HepG2 (cell line): ENCODE measurements at regions not wholly inside any gene's neighbourhood (a gene's known extent, or its start where the extent isn't known, plus 50 kb on each side); places are given as distances from the start of the nearest gene placed in this dataset.

ENCODE experiments used
- GTF2F1 ChIP-seq: fragments of 150-350 bp; IDR thresholded peaks from 2 replicates; pipeline ENCODE4 v1.6.1; 2014; ENCODE audit warnings: low read length
- MEF2D ChIP-seq: sonication (generic); formaldehyde crosslinking; IDR thresholded peaks from 2 replicates; pipeline ENCODE4 v1.5.1; 2020; ENCODE audit warnings: mild to moderate bottlenecking, missing genetic modification reagents
- ZNF615 ChIP-seq: sonication (generic); formaldehyde crosslinking; IDR thresholded peaks from 2 replicates; pipeline ENCODE4 v1.5.0; 2020; ENCODE audit warnings: mild to moderate bottlenecking, missing genetic modification reagents, borderline replicate concordance

- TF ChIP-seq MEF2D (no peak), GTF2F1 (no peak), ZNF615 (CRISPR knock-in tag) (no peak)
These were observed 1238.3 kb upstream of the GBE1 start for GRCh38 chr3:82999777-83000176.
